CD4-positive, alpha-beta T cell treated with Interleukin-4 for 1 hour (primary cell): ENCODE measurements at regions not wholly inside any gene's neighbourhood (a gene's known extent, or its start where the extent isn't known, plus 50 kb on each side); places are given as distances from the start of the nearest gene placed in this dataset.

ENCODE experiments used
- DNase-seq, 2 donors: peaks; one replicate each; pipeline ENCODE4 v3.0.0-alpha.2; 2020 to 2022

- no peak for DNase-seq
Measured at GRCh38 chr2:76448956-76449355, 738.2 kb upstream of the GCFC2 start.

GRCh38 chr2:76447294-76447693, 736.6 kb upstream of the GCFC2 start:
- no peak for DNase-seq

- DNase-seq = no peak
Measured at GRCh38 chr2:76446872-76447271, 736.2 kb upstream of the GCFC2 start.

- no peak for DNase-seq
Measured at GRCh38 chr2:76445880-76446279, 735.2 kb upstream of the GCFC2 start.

- DNase-seq = no peak
Measured at GRCh38 chr2:76444732-76445131, 734.0 kb upstream of the GCFC2 start.

- DNase-seq = no peak
Measured at GRCh38 chr2:76437564-76437963, 726.8 kb upstream of the GCFC2 start.

GRCh38 chr2:76429374-76429773, 718.7 kb upstream of the GCFC2 start:
- DNase-seq = no peak

GRCh38 chr2:76427452-76427851, 716.7 kb upstream of the GCFC2 start:
- no peak for DNase-seq

GRCh38 chr2:76415821-76416220, 705.1 kb upstream of the GCFC2 start:
- no peak for DNase-seq

- DNase-seq = no peak
Measured at GRCh38 chr2:76413436-76413835, 702.7 kb upstream of the GCFC2 start.

- no peak for DNase-seq
Measured at GRCh38 chr2:76406134-76406855, 695.6 kb upstream of the GCFC2 start.

- no peak for DNase-seq
Measured at GRCh38 chr2:76393356-76393755, 682.6 kb upstream of the GCFC2 start.

- DNase-seq = no peak
Measured at GRCh38 chr2:76391678-76392077, 681.0 kb upstream of the GCFC2 start.

- no peak for DNase-seq
Measured at GRCh38 chr2:76387294-76387693, 676.6 kb upstream of the GCFC2 start.

GRCh38 chr2:76385943-76386342, 675.2 kb upstream of the GCFC2 start:
- DNase-seq = no peak

- no peak for DNase-seq
Measured at GRCh38 chr2:76381624-76382023, 670.9 kb upstream of the GCFC2 start.

GRCh38 chr2:76378140-76378539, 667.4 kb upstream of the GCFC2 start:
- DNase-seq = no peak

GRCh38 chr2:76341439-76341838, 630.7 kb upstream of the GCFC2 start:
- no peak for DNase-seq

- no peak for DNase-seq
Measured at GRCh38 chr2:76332871-76333270, 622.2 kb upstream of the GCFC2 start.

- no peak for DNase-seq
Measured at GRCh38 chr2:76330865-76331264, 620.1 kb upstream of the GCFC2 start.

- no peak for DNase-seq
Measured at GRCh38 chr2:76326636-76327035, 615.9 kb upstream of the GCFC2 start.

- DNase-seq = no peak
Measured at GRCh38 chr2:76323381-76323780, 612.7 kb upstream of the GCFC2 start.

- DNase-seq = no peak
Measured at GRCh38 chr2:76320716-76321115, 610.0 kb upstream of the GCFC2 start.

- DNase-seq = no peak
Measured at GRCh38 chr2:76318848-76319360, 608.2 kb upstream of the GCFC2 start.

- no peak for DNase-seq
Measured at GRCh38 chr2:76316691-76317090, 606.0 kb upstream of the GCFC2 start.
